ENCODE measurements at regions not wholly inside any gene's neighbourhood (a gene's known extent, or its start where the extent isn't known, plus 50 kb on each side); places are given as distances from the start of the nearest gene placed in this dataset.
"Not testable (repeated sequence)": the region's sequence is repeated elsewhere in the genome, so short reads cannot be mapped to it uniquely, and the experiment has no call there.

DNA sequence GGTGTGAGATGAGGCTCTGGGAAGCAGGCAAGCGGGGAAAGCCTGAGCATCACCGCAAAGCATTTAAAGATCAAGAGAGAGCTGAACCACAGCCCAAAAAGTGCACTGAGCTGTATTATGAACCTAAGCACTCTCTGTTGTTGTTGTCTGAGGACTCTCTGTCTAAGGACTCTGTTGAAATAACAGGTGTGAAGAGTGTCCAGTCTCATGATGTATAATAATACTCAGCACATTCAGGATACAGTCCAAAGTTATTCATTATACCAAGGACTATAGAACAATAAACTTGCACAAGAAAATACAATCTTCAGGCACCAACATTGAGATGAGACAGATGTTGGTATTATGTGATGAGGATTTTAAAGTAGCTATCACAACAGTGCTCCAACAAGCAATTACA, 71.8 kb upstream of the CTSV start:
- TF ChIP-seq POU2F2 (IDR thresholded peaks at IDR 0.05; ENCODE audit: low read depth, low read length) = no peak
- TF ChIP-seq SPI1 (IDR thresholded peaks at IDR 0.05; ENCODE audit: low read depth, low read length) = no peak
- no peak for TF ChIP-seq PAX5 (IDR thresholded peaks at IDR 0.05; ENCODE audit: insufficient read depth, low read length, severe bottlenecking)
- TF ChIP-seq POLR2A (IDR thresholded peaks at IDR 0.05; ENCODE audit: low read depth, low read length) = no peak
- TF ChIP-seq POLR2AphosphoS5 (IDR thresholded peaks at IDR 0.05; ENCODE audit: low read depth, low read length) = no peak
- TF ChIP-seq TAF1 (IDR thresholded peaks at IDR 0.05; ENCODE audit: low read depth, low read length) = no peak
- no peak for FAIRE-seq
- DNase-seq (ENCODE audit: insufficient read length, low spot score) = no peak

DNA sequence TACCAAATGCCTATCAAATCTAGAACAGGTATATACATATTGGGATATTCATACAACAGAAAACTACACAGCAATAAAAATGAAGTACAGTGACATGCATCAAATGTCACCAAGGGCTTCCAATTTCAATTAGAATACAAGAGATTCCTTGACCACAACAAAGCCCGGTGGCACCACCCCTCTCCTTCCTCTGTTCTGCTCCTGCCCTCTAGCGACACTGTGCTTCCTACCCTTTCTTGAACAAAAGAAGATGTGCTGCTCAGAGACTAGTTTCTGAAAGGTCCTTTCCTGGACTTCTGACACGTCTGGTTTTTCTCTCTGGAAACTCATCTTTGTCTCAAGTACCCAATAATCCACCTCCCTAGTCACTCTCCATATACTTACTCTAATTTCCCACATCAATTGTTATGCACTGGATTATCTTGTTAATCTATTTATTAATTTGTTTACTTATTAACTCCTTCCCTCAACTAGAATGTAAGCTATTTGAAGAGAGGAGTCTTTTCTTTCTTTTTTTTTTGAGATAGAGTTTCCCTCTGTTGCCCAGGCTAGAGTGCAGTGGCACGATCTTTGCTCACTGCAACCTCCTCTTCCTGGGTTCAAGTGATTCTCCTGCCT, 70.4 kb upstream of the CTSV start:
- FAIRE-seq (no peak), DNase-seq (ENCODE audit: insufficient read length, low spot score) (no peak)
- no peak for TF ChIP-seq POLR2A (IDR thresholded peaks at IDR 0.05; ENCODE audit: low read depth, low read length)
- TF ChIP-seq PAX5 (IDR thresholded peaks at IDR 0.05; ENCODE audit: insufficient read depth, low read length, severe bottlenecking) = no peak
- TF ChIP-seq TAF1 (IDR thresholded peaks at IDR 0.05; ENCODE audit: low read depth, low read length) = no peak
- TF ChIP-seq POLR2AphosphoS5 (IDR thresholded peaks at IDR 0.05; ENCODE audit: low read depth, low read length) = no peak
- no peak for TF ChIP-seq POU2F2 (IDR thresholded peaks at IDR 0.05; ENCODE audit: low read depth, low read length)
- TF ChIP-seq SPI1 (IDR thresholded peaks at IDR 0.05; ENCODE audit: low read depth, low read length) = no peak

DNA sequence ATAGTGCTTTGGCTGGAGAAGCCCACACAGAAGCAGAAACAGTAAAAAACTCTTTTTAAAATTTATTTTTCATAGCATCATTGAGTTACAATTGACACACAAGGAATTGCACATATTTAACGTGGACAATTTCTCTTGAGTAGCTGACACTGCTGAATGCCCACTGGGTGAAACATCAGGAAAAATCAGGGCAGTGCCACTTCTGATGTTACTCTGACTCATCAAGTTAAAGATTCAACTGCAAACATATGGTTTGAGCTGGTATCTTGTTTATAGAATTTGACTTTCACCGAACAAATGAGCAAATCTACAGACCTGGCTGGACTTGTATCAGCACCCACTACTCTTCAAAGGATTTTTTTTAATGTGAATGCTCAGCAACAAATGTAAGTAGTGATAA, 66.3 kb upstream of the CTSV start:
- not testable (repeated sequence) for FAIRE-seq; DNase-seq (ENCODE audit: insufficient read length, low spot score)

DNA sequence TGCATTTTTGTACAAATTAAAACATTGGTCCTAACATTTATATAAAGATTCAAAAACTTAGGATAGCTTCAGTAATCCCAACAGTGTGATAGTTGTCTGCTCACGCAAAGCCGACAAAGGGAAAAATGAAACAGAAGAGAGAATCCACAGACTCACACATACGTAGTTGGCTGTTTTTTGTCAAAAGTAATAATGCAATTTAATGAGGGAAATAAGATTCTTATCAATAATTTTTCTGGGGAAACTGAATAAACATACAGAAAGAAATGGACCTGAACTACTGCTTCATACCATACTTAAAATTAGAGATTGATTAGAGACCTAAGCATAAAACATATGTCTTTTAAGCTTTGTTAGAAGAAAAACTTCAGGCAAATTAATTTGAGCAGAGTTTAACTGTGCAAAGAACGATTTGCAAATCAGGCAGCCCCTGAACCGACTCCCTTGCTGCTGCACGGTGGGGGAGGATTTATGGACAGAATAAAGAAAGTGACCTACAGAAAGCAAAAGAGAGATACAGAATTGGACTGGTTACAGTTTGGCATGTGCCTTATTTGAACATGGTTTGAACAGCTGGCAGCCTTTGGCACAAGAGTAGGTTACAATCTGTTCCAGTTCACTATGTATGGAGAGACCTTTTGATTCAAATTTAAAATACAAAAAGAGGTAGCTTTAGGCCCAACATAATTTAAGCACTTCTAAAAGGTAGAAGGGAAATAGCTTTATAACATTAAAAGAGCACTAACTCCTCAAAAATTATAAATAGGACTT, 64.9 kb upstream of the CTSV start:
- DNase-seq (ENCODE audit: insufficient read length, low spot score); FAIRE-seq: not testable (repeated sequence)

DNA sequence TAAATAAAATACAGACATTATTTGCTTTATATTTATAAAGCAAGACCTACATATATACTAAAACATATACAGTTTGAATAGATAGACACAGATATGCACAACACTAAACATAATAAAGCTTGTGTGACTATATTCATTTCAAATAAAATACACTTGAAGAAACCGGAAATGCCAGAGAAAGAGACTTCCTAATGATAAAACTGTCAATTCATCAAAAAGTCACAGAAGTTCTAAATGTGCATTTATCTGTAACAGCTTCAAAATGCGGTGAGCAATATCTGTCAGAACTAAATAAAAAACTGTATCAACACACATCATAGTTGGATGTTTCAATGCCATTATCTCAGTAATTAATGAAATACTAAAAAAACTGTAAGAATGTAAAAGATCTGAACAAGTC, 60.6 kb upstream of the CTSV start:
- DNase-seq (ENCODE audit: insufficient read length, low spot score); FAIRE-seq: not testable (repeated sequence)

DNA sequence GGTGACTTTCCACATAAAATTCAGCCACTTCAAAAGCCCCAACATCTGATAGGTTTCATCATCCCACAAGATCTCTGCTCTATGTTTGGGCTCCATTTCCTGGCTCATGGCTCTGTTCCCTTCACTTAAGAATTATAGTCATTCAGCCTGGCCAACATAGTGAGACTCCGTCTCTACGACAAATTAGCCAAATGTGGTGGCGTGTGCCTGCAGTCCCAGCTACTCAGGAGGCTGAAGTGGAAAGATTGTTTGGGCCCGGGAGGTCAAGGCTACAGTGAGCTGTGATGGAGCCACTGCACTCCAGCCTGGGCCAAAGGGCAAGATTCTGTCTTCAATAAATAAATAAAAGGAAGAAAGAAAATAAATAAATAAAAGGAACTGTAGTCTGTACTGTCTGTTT, 57.9 kb upstream of the CTSV start:
- no peak for FAIRE-seq
- TF ChIP-seq TAF1 (IDR thresholded peaks at IDR 0.05; ENCODE audit: low read depth, low read length) = no peak
- no peak for TF ChIP-seq POU2F2 (IDR thresholded peaks at IDR 0.05; ENCODE audit: low read depth, low read length)
- TF ChIP-seq PAX5 (IDR thresholded peaks at IDR 0.05; ENCODE audit: insufficient read depth, low read length, severe bottlenecking) = no peak
- TF ChIP-seq SPI1 (IDR thresholded peaks at IDR 0.05; ENCODE audit: low read depth, low read length) = no peak
- TF ChIP-seq POLR2AphosphoS5 (IDR thresholded peaks at IDR 0.05; ENCODE audit: low read depth, low read length) = no peak
- no peak for TF ChIP-seq POLR2A (IDR thresholded peaks at IDR 0.05; ENCODE audit: low read depth, low read length)

DNA sequence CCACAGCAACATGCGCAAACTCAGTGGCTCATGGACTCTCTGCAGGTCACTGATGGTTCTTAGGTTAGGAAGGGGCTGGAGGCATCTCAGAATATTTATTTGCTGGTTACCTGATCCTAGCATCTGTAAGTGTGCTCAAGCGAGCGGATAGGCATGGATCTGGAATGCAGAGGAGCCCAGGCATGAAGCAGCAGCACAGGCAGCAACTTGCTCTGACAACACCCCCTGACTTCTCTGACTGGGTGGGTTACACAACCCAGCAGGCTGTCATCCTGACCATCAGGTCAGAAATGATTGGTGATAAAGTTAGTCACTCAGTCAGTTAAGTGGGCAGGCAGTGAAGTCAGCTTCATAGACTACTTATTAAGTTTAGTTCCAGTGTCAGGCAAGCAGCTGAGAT, 50.4 kb upstream of the CTSV start:
- FAIRE-seq; DNase-seq (ENCODE audit: insufficient read length, low spot score): not testable (repeated sequence)

More for the DNA sequence above, 57.9 kb upstream of the CTSV start:
- DNase-seq (ENCODE audit: insufficient read length, low spot score) = no peak

All from GM12891 (cell line).